ENCODE measurements at regions not wholly inside any gene's neighbourhood (a gene's known extent, or its start where the extent isn't known, plus 50 kb on each side); places are given as distances from the start of the nearest gene placed in this dataset.

GRCh38 chr11:24286238-24286637, 210.6 kb upstream of the LUZP2 start:
- no peak for DNase-seq (ENCODE audit: low read depth in 6 of 9, low spot score in 9 of 9)
- 65% methylated on average over 3 of the region's 3 CpGs for WGBS
- no peaks in the 10 kb centered on the region for H3K36me3 ChIP-seq (ENCODE audit: control insufficient read depth in 2 of 2, insufficient read depth in 2 of 2, low read length in 1 of 2)

GRCh38 chr11:24289301-24289700, 207.6 kb upstream of the LUZP2 start:
- H3K4me1 ChIP-seq (ENCODE audit: control insufficient read depth in 2 of 2, insufficient read depth in 2 of 2, low read length in 2 of 2): no peaks in the 10 kb centered on the region
- 85% methylated on average over 1 of the region's 1 CpG for WGBS
- no peak overlapping the region for H3K4me3 ChIP-seq (ENCODE audit: low read length in 2 of 2)
- no peak overlapping the region for H3K27ac ChIP-seq (ENCODE audit: low read depth in 1 of 2, low read length in 1 of 2)
- DNase-seq (ENCODE audit: low read depth in 6 of 9, low spot score in 9 of 9): no peak
- H3K36me3 ChIP-seq (ENCODE audit: control insufficient read depth in 2 of 2, insufficient read depth in 2 of 2, low read length in 1 of 2): no peaks in the 10 kb centered on the region
- no peaks in the 10 kb centered on the region for H3K9me3 ChIP-seq (ENCODE audit: control insufficient read depth in 2 of 2, insufficient read depth in 1 of 2, low read length in 1 of 2)
- H3K27me3 ChIP-seq (ENCODE audit: control insufficient read depth in 2 of 2, insufficient read depth in 1 of 2, low read length in 1 of 2): no peaks in the 10 kb centered on the region

More at GRCh38 chr11:24286238-24286637, 210.6 kb upstream of the LUZP2 start:
- no peaks in the 10 kb centered on the region for H3K4me1 ChIP-seq (ENCODE audit: control insufficient read depth in 2 of 2, insufficient read depth in 2 of 2, low read length in 2 of 2)
- no peaks in the 10 kb centered on the region for H3K27me3 ChIP-seq (ENCODE audit: control insufficient read depth in 2 of 2, insufficient read depth in 1 of 2, low read length in 1 of 2)
- no peak overlapping the region for H3K4me3 ChIP-seq (ENCODE audit: low read length in 2 of 2)
- H3K9me3 ChIP-seq (ENCODE audit: control insufficient read depth in 2 of 2, insufficient read depth in 1 of 2, low read length in 1 of 2): no peaks in the 10 kb centered on the region
- H3K27ac ChIP-seq (ENCODE audit: low read depth in 1 of 2, low read length in 1 of 2): no peak overlapping the region

- no peak overlapping the region for H3K27ac ChIP-seq (ENCODE audit: low read depth in 1 of 2, low read length in 1 of 2)
- H3K4me3 ChIP-seq (ENCODE audit: low read length in 2 of 2): no peak overlapping the region
- H3K9me3 ChIP-seq (ENCODE audit: control insufficient read depth in 2 of 2, insufficient read depth in 1 of 2, low read length in 1 of 2): no peaks in the 10 kb centered on the region
- WGBS: 97% methylated on average over 3 of the region's 3 CpGs
- no peaks in the 10 kb centered on the region for H3K27me3 ChIP-seq (ENCODE audit: control insufficient read depth in 2 of 2, insufficient read depth in 1 of 2, low read length in 1 of 2)
- no peaks in the 10 kb centered on the region for H3K36me3 ChIP-seq (ENCODE audit: control insufficient read depth in 2 of 2, insufficient read depth in 2 of 2, low read length in 1 of 2)
- DNase-seq (ENCODE audit: low read depth in 6 of 9, low spot score in 9 of 9): no peak
- H3K4me1 ChIP-seq (ENCODE audit: control insufficient read depth in 2 of 2, insufficient read depth in 2 of 2, low read length in 2 of 2): no peaks in the 10 kb centered on the region
Measured at GRCh38 chr11:24293964-24294363, 202.9 kb upstream of the LUZP2 start.

- DNase-seq (ENCODE audit: low read depth in 6 of 9, low spot score in 9 of 9): no peak
- Histone ChIP-seq H3K4me1 (ENCODE audit: control insufficient read depth in 2 of 2, insufficient read depth in 2 of 2, low read length in 2 of 2) (no peaks in the 10 kb centered on the region), H3K36me3 (ENCODE audit: control insufficient read depth in 2 of 2, insufficient read depth in 2 of 2, low read length in 1 of 2) (no peaks in the 10 kb centered on the region), H3K4me3 (ENCODE audit: low read length in 2 of 2) (no peak overlapping the region), H3K27me3 (ENCODE audit: control insufficient read depth in 2 of 2, insufficient read depth in 1 of 2, low read length in 1 of 2) (no peaks in the 10 kb centered on the region), H3K9me3 (ENCODE audit: control insufficient read depth in 2 of 2, insufficient read depth in 1 of 2, low read length in 1 of 2) (no peaks in the 10 kb centered on the region), H3K27ac (ENCODE audit: low read depth in 1 of 2, low read length in 1 of 2) (no peak overlapping the region)
- WGBS: 47% methylated on average over 2 of the region's 2 CpGs
Measured at GRCh38 chr11:24295360-24295759, 201.5 kb upstream of the LUZP2 start.

- H3K4me3 ChIP-seq (ENCODE audit: low read length in 2 of 2): no peak overlapping the region
- H3K27ac ChIP-seq (ENCODE audit: low read depth in 1 of 2, low read length in 1 of 2): no peak overlapping the region
- no peaks in the 10 kb centered on the region for H3K4me1 ChIP-seq (ENCODE audit: control insufficient read depth in 2 of 2, insufficient read depth in 2 of 2, low read length in 2 of 2)
- H3K36me3 ChIP-seq (ENCODE audit: control insufficient read depth in 2 of 2, insufficient read depth in 2 of 2, low read length in 1 of 2): no peaks in the 10 kb centered on the region
- H3K27me3 ChIP-seq (ENCODE audit: control insufficient read depth in 2 of 2, insufficient read depth in 1 of 2, low read length in 1 of 2): no peaks in the 10 kb centered on the region
- H3K9me3 ChIP-seq (ENCODE audit: control insufficient read depth in 2 of 2, insufficient read depth in 1 of 2, low read length in 1 of 2): no peaks in the 10 kb centered on the region
- no peak for DNase-seq (ENCODE audit: low read depth in 6 of 9, low spot score in 9 of 9)
- 97% methylated on average over 2 of the region's 2 CpGs for WGBS
Measured at GRCh38 chr11:24297461-24297860, 199.4 kb upstream of the LUZP2 start.

- no peak for DNase-seq (ENCODE audit: low read depth in 6 of 9, low spot score in 9 of 9)
- Histone ChIP-seq H3K27ac (ENCODE audit: low read depth in 1 of 2, low read length in 1 of 2) (no peak overlapping the region), H3K4me1 (ENCODE audit: control insufficient read depth in 2 of 2, insufficient read depth in 2 of 2, low read length in 2 of 2) (no peaks in the 10 kb centered on the region), H3K27me3 (ENCODE audit: control insufficient read depth in 2 of 2, insufficient read depth in 1 of 2, low read length in 1 of 2) (no peaks in the 10 kb centered on the region), H3K9me3 (ENCODE audit: control insufficient read depth in 2 of 2, insufficient read depth in 1 of 2, low read length in 1 of 2) (no peaks in the 10 kb centered on the region), H3K4me3 (ENCODE audit: low read length in 2 of 2) (no peak overlapping the region), H3K36me3 (ENCODE audit: control insufficient read depth in 2 of 2, insufficient read depth in 2 of 2, low read length in 1 of 2) (no peaks in the 10 kb centered on the region)
- WGBS: 96% methylated on average over 2 of the region's 2 CpGs
Measured at GRCh38 chr11:24298146-24298545, 198.7 kb upstream of the LUZP2 start.

- Histone ChIP-seq H3K4me1 (ENCODE audit: control insufficient read depth in 2 of 2, insufficient read depth in 2 of 2, low read length in 2 of 2) (no peaks in the 10 kb centered on the region), H3K4me3 (ENCODE audit: low read length in 2 of 2) (no peak overlapping the region), H3K27ac (ENCODE audit: low read depth in 1 of 2, low read length in 1 of 2) (no peak overlapping the region), H3K9me3 (ENCODE audit: control insufficient read depth in 2 of 2, insufficient read depth in 1 of 2, low read length in 1 of 2) (peaks cover 2 to 8% of the 10 kb centered on the region in 2 donors), H3K27me3 (ENCODE audit: control insufficient read depth in 2 of 2, insufficient read depth in 1 of 2, low read length in 1 of 2) (no peaks in the 10 kb centered on the region), H3K36me3 (ENCODE audit: control insufficient read depth in 2 of 2, insufficient read depth in 2 of 2, low read length in 1 of 2) (no peaks in the 10 kb centered on the region)
- WGBS: 95% methylated on average over 2 of the region's 2 CpGs
- no peak for DNase-seq (ENCODE audit: low read depth in 6 of 9, low spot score in 9 of 9)
Measured at GRCh38 chr11:24311974-24312373, 184.9 kb upstream of the LUZP2 start.

- no peak overlapping the region for H3K27ac ChIP-seq (ENCODE audit: low read depth in 1 of 2, low read length in 1 of 2)
- no peak for DNase-seq (ENCODE audit: low read depth in 6 of 9, low spot score in 9 of 9)
- H3K36me3 ChIP-seq (ENCODE audit: control insufficient read depth in 2 of 2, insufficient read depth in 2 of 2, low read length in 1 of 2): no peaks in the 10 kb centered on the region
- WGBS: 93% methylated on average over 2 of the region's 2 CpGs
- H3K9me3 ChIP-seq (ENCODE audit: control insufficient read depth in 2 of 2, insufficient read depth in 1 of 2, low read length in 1 of 2): peaks cover 2 to 8% of the 10 kb centered on the region in 2 donors
- H3K4me3 ChIP-seq (ENCODE audit: low read length in 2 of 2): no peak overlapping the region
- H3K4me1 ChIP-seq (ENCODE audit: control insufficient read depth in 2 of 2, insufficient read depth in 2 of 2, low read length in 2 of 2): no peaks in the 10 kb centered on the region
- H3K27me3 ChIP-seq (ENCODE audit: control insufficient read depth in 2 of 2, insufficient read depth in 1 of 2, low read length in 1 of 2): no peaks in the 10 kb centered on the region
Measured at GRCh38 chr11:24312464-24313238, 184.2 kb upstream of the LUZP2 start.

- WGBS: 97% methylated on average over 2 of the region's 2 CpGs
- DNase-seq (ENCODE audit: low read depth in 6 of 9, low spot score in 9 of 9): no peak
- H3K4me3 ChIP-seq (ENCODE audit: low read length in 2 of 2): no peak overlapping the region
- no peaks in the 10 kb centered on the region for H3K4me1 ChIP-seq (ENCODE audit: control insufficient read depth in 2 of 2, insufficient read depth in 2 of 2, low read length in 2 of 2)
- H3K36me3 ChIP-seq (ENCODE audit: control insufficient read depth in 2 of 2, insufficient read depth in 2 of 2, low read length in 1 of 2): no peaks in the 10 kb centered on the region
- no peaks in the 10 kb centered on the region for H3K9me3 ChIP-seq (ENCODE audit: control insufficient read depth in 2 of 2, insufficient read depth in 1 of 2, low read length in 1 of 2)
- H3K27ac ChIP-seq (ENCODE audit: low read depth in 1 of 2, low read length in 1 of 2): no peak overlapping the region
- H3K27me3 ChIP-seq (ENCODE audit: control insufficient read depth in 2 of 2, insufficient read depth in 1 of 2, low read length in 1 of 2): no peaks in the 10 kb centered on the region
Measured at GRCh38 chr11:24321229-24321628, 175.6 kb upstream of the LUZP2 start.

Measured in thymus (tissue), 11 donors.